ENCODE measurements at regions not wholly inside any gene's neighbourhood (a gene's known extent, or its start where the extent isn't known, plus 50 kb on each side); places are given as distances from the start of the nearest gene placed in this dataset.

- DNase-seq (ENCODE audit: low read depth): no peak
These were observed 93.2 kb upstream of the RTL6 start for GRCh38 chr22:44591146-44591790.

GRCh38 chr22:44590291-44590690, 92.3 kb upstream of the RTL6 start:
- DNase-seq (ENCODE audit: low read depth): no peak

GRCh38 chr22:44589831-44590230, 91.8 kb upstream of the RTL6 start:
- DNase-seq (ENCODE audit: low read depth): no peak

- DNase-seq (ENCODE audit: low read depth): no peak
These were observed 90.3 kb upstream of the RTL6 start for GRCh38 chr22:44588348-44588747.

- no peak for DNase-seq (ENCODE audit: low read depth)
These were observed 89.8 kb upstream of the RTL6 start for GRCh38 chr22:44587737-44588310.

GRCh38 chr22:44586999-44587736, 89.1 kb upstream of the RTL6 start:
- DNase-seq (ENCODE audit: low read depth): no peak

GRCh38 chr22:44586351-44586990, 88.4 kb upstream of the RTL6 start:
- no peak for DNase-seq (ENCODE audit: low read depth)

GRCh38 chr22:44585559-44586350, 87.7 kb upstream of the RTL6 start:
- DNase-seq (ENCODE audit: low read depth): no peak

- no peak for DNase-seq (ENCODE audit: low read depth)
These were observed 86.3 kb upstream of the RTL6 start for GRCh38 chr22:44584256-44584902.

GRCh38 chr22:44583854-44584253, 85.8 kb upstream of the RTL6 start:
- no peak for DNase-seq (ENCODE audit: low read depth)

GRCh38 chr22:44583061-44583760, 85.2 kb upstream of the RTL6 start:
- peak; percentile 13 for DNase-seq (ENCODE audit: low read depth)

- DNase-seq (ENCODE audit: low read depth): no peak
These were observed 84.0 kb upstream of the RTL6 start for GRCh38 chr22:44582016-44582415.

- DNase-seq (ENCODE audit: low read depth): no peak
These were observed 83.0 kb upstream of the RTL6 start for GRCh38 chr22:44581096-44581435.

GRCh38 chr22:44580176-44581095, 82.4 kb upstream of the RTL6 start:
- DNase-seq (ENCODE audit: low read depth): no peak

GRCh38 chr22:44578516-44579230, 80.6 kb upstream of the RTL6 start:
- DNase-seq (ENCODE audit: low read depth): no peak

- DNase-seq (ENCODE audit: low read depth): no peak
These were observed 80.1 kb upstream of the RTL6 start for GRCh38 chr22:44578110-44578457.

GRCh38 chr22:44577391-44578109, 79.5 kb upstream of the RTL6 start:
- DNase-seq (ENCODE audit: low read depth): no peak

GRCh38 chr22:44576311-44577260, 78.6 kb upstream of the RTL6 start:
- DNase-seq (ENCODE audit: low read depth): no peak

Data from ELR (cell line).